ENCODE measurements at regions not wholly inside any gene's neighbourhood (a gene's known extent, or its start where the extent isn't known, plus 50 kb on each side); places are given as distances from the start of the nearest gene placed in this dataset.

DNA sequence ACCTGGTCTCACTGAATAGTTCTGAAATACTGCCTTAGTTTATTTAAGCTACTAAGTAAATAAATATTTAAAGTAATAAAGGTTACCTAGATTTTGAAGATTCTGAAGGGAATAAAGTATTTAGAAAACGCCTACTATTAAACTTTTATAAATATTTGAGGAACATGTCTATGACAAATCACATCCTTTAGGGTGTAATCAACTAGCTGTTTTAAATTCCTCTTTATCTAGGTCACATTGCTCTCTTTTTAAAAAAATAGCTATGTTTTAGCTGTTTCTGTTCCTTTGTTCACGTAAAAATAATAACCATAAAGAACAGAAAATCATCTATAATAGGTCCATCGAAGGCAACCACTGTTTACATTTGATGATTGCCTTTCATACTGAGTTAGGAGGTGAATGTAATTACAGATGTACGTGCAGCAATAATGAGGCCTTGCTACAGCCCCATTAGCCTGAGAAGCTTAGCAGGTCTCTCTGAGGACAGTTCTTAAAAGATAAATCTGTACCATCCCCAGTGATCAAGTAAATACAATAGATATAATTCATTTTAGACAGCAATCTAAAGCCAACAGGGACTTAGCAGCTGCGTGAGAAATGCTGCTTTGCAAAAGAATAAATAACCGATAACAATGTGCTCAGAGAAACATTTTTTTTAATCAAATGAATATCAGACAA is 449.5 kb downstream of the LIG4 start:
- Histone ChIP-seq H3K9me2 (replicated peaks; ENCODE audit: insufficient read depth) (no peaks in the 10 kb centered on the region), H3K79me2 (no peaks in the 10 kb centered on the region), H2AFZ (no peak overlapping the region), H4K20me1 (ENCODE audit: insufficient read depth, poor library complexity, severe bottlenecking) (no peaks in the 10 kb centered on the region), H3K4me3 (no peak overlapping the region), H3K36me3 (replicated peaks; ENCODE audit: insufficient read depth, low read depth) (no peaks in the 10 kb centered on the region), H3K4me1 (ENCODE audit: insufficient read depth) (no peaks in the 10 kb centered on the region), H3K4me2 (peak overlapping the region; percentile 13), H3K27ac (peak overlapping the region; percentile 24), H3K27me3 (no peaks in the 10 kb centered on the region), H3K9me3 (ENCODE audit: low read depth) (no peaks in the 10 kb centered on the region)
- TF ChIP-seq EZH2phosphoT487 (IDR thresholded peaks at IDR 0.05; ENCODE audit: low read depth, severe bottlenecking, unreplicated experiment): no peak
- no peak for TF ChIP-seq EZH2 (IDR thresholded peaks at IDR 0.05; ENCODE audit: borderline replicate concordance)
- 60% methylated on average over 6 of the region's 6 CpGs for WGBS (ENCODE audit: low lambda C conversion rate, missing lambda C conversion rate)
- DNase-seq (ENCODE audit: low spot score): no peak

GRCh38 chr13:107764046-107764445 is 451.3 kb downstream of the LIG4 start:
- TF ChIP-seq, protein P1, sequence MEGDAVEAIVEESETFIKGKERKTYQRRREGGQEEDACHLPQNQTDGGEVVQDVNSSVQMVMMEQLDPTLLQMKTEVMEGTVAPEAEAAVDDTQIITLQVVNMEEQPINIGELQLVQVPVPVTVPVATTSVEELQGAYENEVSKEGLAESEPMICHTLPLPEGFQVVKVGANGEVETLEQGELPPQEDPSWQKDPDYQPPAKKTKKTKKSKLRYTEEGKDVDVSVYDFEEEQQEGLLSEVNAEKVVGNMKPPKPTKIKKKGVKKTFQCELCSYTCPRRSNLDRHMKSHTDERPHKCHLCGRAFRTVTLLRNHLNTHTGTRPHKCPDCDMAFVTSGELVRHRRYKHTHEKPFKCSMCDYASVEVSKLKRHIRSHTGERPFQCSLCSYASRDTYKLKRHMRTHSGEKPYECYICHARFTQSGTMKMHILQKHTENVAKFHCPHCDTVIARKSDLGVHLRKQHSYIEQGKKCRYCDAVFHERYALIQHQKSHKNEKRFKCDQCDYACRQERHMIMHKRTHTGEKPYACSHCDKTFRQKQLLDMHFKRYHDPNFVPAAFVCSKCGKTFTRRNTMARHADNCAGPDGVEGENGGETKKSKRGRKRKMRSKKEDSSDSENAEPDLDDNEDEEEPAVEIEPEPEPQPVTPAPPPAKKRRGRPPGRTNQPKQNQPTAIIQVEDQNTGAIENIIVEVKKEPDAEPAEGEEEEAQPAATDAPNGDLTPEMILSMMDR (IDR thresholded peaks at IDR 0.05; ENCODE audit: poor library complexity): no peak
- TF ChIP-seq EZH2phosphoT487 (IDR thresholded peaks at IDR 0.05; ENCODE audit: low read depth, severe bottlenecking, unreplicated experiment) (no peak), EZH2 (IDR thresholded peaks at IDR 0.05; ENCODE audit: borderline replicate concordance) (no peak)
- Histone ChIP-seq H3K9me3 (ENCODE audit: low read depth) (no peaks in the 10 kb centered on the region), H2AFZ (no peak overlapping the region), H3K79me2 (no peaks in the 10 kb centered on the region), H3K9me2 (replicated peaks; ENCODE audit: insufficient read depth) (no peaks in the 10 kb centered on the region), H3K27ac (no peak overlapping the region), H3K4me3 (no peak overlapping the region), H3K36me3 (replicated peaks; ENCODE audit: insufficient read depth, low read depth) (no peaks in the 10 kb centered on the region), H3K27me3 (no peaks in the 10 kb centered on the region), H3K4me1 (ENCODE audit: insufficient read depth) (no peaks in the 10 kb centered on the region), H4K20me1 (ENCODE audit: insufficient read depth, poor library complexity, severe bottlenecking) (no peaks in the 10 kb centered on the region), H3K4me2 (no peak overlapping the region)
- WGBS (ENCODE audit: low lambda C conversion rate, missing lambda C conversion rate): 91% methylated on average over 1 of the region's 1 CpG
- DNase-seq (ENCODE audit: low spot score): no peak

- Histone ChIP-seq H2AFZ (no peak overlapping the region), H3K79me2 (no peaks in the 10 kb centered on the region), H3K27ac (no peak overlapping the region), H3K27me3 (no peaks in the 10 kb centered on the region), H3K36me3 (replicated peaks; ENCODE audit: insufficient read depth, low read depth) (no peaks in the 10 kb centered on the region), H4K20me1 (ENCODE audit: insufficient read depth, poor library complexity, severe bottlenecking) (no peaks in the 10 kb centered on the region), H3K9me3 (ENCODE audit: low read depth) (no peaks in the 10 kb centered on the region), H3K4me1 (ENCODE audit: insufficient read depth) (no peaks in the 10 kb centered on the region), H3K4me3 (no peak overlapping the region), H3K9me2 (replicated peaks; ENCODE audit: insufficient read depth) (no peaks in the 10 kb centered on the region), H3K4me2 (no peak overlapping the region)
- TF ChIP-seq EZH2phosphoT487 (IDR thresholded peaks at IDR 0.05; ENCODE audit: low read depth, severe bottlenecking, unreplicated experiment): no peak
- TF ChIP-seq, protein P1 (IDR thresholded peaks at IDR 0.05; ENCODE audit: poor library complexity): no peak
- no peak for TF ChIP-seq EZH2 (IDR thresholded peaks at IDR 0.05; ENCODE audit: borderline replicate concordance)
- DNase-seq (ENCODE audit: low spot score): no peak
- WGBS (ENCODE audit: low lambda C conversion rate, missing lambda C conversion rate): 41% methylated on average over 3 of the region's 3 CpGs
Observed at GRCh38 chr13:107753748-107754147, 461.6 kb downstream of the LIG4 start.

- Histone ChIP-seq H3K79me2 (no peaks in the 10 kb centered on the region), H2AFZ (no peak overlapping the region), H3K4me1 (ENCODE audit: insufficient read depth) (no peaks in the 10 kb centered on the region), H3K27me3 (no peaks in the 10 kb centered on the region), H3K9me3 (ENCODE audit: low read depth) (no peaks in the 10 kb centered on the region), H3K9me2 (replicated peaks; ENCODE audit: insufficient read depth) (no peaks in the 10 kb centered on the region), H3K36me3 (replicated peaks; ENCODE audit: insufficient read depth, low read depth) (no peaks in the 10 kb centered on the region), H4K20me1 (ENCODE audit: insufficient read depth, poor library complexity, severe bottlenecking) (no peaks in the 10 kb centered on the region), H3K4me3 (no peak overlapping the region), H3K27ac (no peak overlapping the region), H3K4me2 (no peak overlapping the region)
- 85% methylated on average over 4 of the region's 4 CpGs for WGBS (ENCODE audit: low lambda C conversion rate, missing lambda C conversion rate)
- no peak for DNase-seq (ENCODE audit: low spot score)
- TF ChIP-seq EZH2 (IDR thresholded peaks at IDR 0.05; ENCODE audit: borderline replicate concordance) (no peak), EZH2phosphoT487 (IDR thresholded peaks at IDR 0.05; ENCODE audit: low read depth, severe bottlenecking, unreplicated experiment) (no peak)
- TF ChIP-seq, protein P1 (IDR thresholded peaks at IDR 0.05; ENCODE audit: poor library complexity): no peak
Observed at GRCh38 chr13:107753291-107753690, 462.0 kb downstream of the LIG4 start.

Data from hepatocyte (in vitro differentiated cells).